ENCODE measurements at regions not wholly inside any gene's neighbourhood (a gene's known extent, or its start where the extent isn't known, plus 50 kb on each side); places are given as distances from the start of the nearest gene placed in this dataset.

- peak in 4 of 6 experiments; percentile 29 to 66 (median 50) for TF ChIP-seq CTCF (IDR thresholded peaks at IDR 0.05)
- TF ChIP-seq POLR2A (IDR thresholded peaks at IDR 0.05) = no peak
These were observed 195.2 kb upstream of the DPPA4 start for GRCh38 chr3:109532257-109533216.
